ENCODE measurements at regions not wholly inside any gene's neighbourhood (a gene's known extent, or its start where the extent isn't known, plus 50 kb on each side); places are given as distances from the start of the nearest gene placed in this dataset.

DNA sequence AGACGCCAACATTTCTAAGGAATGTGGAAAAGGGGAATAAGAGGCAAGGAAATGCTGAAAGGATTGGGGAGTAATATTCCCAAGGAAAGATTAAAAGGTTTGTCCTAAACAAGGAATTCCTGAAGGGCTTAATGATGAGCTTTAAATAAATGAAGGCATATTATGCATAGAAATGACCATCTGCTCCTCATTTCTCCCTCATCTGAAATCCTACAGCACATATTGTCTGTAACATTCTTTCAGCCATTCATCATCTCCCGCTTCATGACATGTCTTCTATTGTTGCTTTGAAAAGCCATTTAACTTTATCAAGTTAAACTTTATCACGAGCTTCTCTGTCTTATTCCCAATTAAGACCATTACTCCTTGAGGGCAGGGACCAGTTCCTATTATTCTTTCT lies 608.7 kb upstream of the PLXNA2 start:
- 69 to 85% methylated on average over 2 to 3 of the region's 3 CpGs for WGBS, 2 donors (ENCODE audit: low coverage in 1 of 2)
- no peak overlapping the region for H3K4me3 ChIP-seq
- no peak overlapping the region for H3K27ac ChIP-seq
- H3K27me3 ChIP-seq, result no peaks in the 10 kb centered on the region
- H3K4me1 ChIP-seq, result no peaks in the 10 kb centered on the region
- ATAC-seq, result no peak
- TF ChIP-seq POLR2AphosphoS5 (IDR thresholded peaks at IDR 0.05) (no peak), POLR2A (IDR thresholded peaks at IDR 0.05) (no peak), EP300 (IDR thresholded peaks at IDR 0.05) (no peak)
- TF ChIP-seq, protein P1, sequence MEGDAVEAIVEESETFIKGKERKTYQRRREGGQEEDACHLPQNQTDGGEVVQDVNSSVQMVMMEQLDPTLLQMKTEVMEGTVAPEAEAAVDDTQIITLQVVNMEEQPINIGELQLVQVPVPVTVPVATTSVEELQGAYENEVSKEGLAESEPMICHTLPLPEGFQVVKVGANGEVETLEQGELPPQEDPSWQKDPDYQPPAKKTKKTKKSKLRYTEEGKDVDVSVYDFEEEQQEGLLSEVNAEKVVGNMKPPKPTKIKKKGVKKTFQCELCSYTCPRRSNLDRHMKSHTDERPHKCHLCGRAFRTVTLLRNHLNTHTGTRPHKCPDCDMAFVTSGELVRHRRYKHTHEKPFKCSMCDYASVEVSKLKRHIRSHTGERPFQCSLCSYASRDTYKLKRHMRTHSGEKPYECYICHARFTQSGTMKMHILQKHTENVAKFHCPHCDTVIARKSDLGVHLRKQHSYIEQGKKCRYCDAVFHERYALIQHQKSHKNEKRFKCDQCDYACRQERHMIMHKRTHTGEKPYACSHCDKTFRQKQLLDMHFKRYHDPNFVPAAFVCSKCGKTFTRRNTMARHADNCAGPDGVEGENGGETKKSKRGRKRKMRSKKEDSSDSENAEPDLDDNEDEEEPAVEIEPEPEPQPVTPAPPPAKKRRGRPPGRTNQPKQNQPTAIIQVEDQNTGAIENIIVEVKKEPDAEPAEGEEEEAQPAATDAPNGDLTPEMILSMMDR (IDR thresholded peaks at IDR 0.05), result no peak
- H3K36me3 ChIP-seq, result no peaks in the 10 kb centered on the region
- H3K9me3 ChIP-seq, result no peaks in the 10 kb centered on the region

- ATAC-seq, result no peak
- 73 to 86% methylated on average over 1 of the region's 1 CpG for WGBS, 2 donors (ENCODE audit: low coverage in 1 of 2)
- Histone ChIP-seq H3K27me3 (no peaks in the 10 kb centered on the region), H3K27ac (no peak overlapping the region), H3K4me1 (no peaks in the 10 kb centered on the region), H3K9me3 (no peaks in the 10 kb centered on the region), H3K4me3 (no peak overlapping the region), H3K36me3 (no peaks in the 10 kb centered on the region)
- TF ChIP-seq POLR2AphosphoS5 (IDR thresholded peaks at IDR 0.05) (no peak), POLR2A (IDR thresholded peaks at IDR 0.05) (no peak), EP300 (IDR thresholded peaks at IDR 0.05) (no peak)
- TF ChIP-seq, protein P1 (IDR thresholded peaks at IDR 0.05), result no peak
Observed at GRCh38 chr1:208855403-208855802, 611.2 kb upstream of the PLXNA2 start.

DNA sequence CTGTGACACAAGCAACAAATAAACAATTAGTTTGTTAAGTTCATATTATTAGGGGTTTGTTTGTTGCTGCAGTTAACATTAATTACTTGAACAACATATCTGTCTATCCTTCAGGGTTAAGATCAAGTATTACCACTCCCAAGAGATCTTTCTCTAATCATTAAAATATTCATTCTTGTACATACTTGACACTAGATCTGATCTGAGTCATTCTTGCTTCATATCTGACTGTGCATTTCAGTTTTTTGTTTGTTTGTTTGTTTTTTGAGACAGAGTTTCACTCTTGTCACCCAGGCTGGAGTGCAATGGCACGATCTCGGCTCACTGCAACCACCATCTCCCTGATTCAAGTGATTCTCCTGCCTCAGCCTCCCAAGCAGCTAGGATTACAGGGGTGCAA lies 613.3 kb upstream of the PLXNA2 start:
- no peaks in the 10 kb centered on the region for H3K4me1 ChIP-seq
- no peaks in the 10 kb centered on the region for H3K27me3 ChIP-seq
- H3K27ac ChIP-seq, result no peak overlapping the region
- H3K36me3 ChIP-seq, result no peaks in the 10 kb centered on the region
- TF ChIP-seq POLR2A (IDR thresholded peaks at IDR 0.05) (no peak), EP300 (IDR thresholded peaks at IDR 0.05) (no peak), POLR2AphosphoS5 (IDR thresholded peaks at IDR 0.05) (no peak)
- TF ChIP-seq, protein P1 (IDR thresholded peaks at IDR 0.05), result no peak
- H3K9me3 ChIP-seq, result no peaks in the 10 kb centered on the region
- no peak for ATAC-seq
- no peak overlapping the region for H3K4me3 ChIP-seq
- WGBS, 2 donors (ENCODE audit: low coverage in 1 of 2), result 86 to 92% methylated on average over 2 of the region's 2 CpGs

DNA sequence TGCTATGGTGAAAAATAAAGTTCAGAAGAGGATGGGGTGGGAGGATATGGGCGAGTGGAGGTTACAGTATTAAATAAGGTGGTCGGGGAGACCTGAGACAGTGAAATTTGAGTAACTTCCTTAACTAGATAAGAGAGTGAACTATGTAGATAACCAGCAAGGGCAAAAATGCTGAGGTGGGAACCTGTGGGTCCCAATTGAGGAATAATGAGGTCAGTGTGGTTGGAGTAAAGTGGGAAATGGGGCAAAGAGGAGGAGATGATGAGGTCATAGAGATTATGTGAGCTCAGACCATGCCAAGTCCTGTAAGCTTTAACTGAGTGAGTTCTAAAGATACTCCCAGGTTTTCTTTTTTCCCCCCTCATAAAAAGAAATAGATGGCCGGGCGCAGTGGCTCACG lies 614.6 kb upstream of the PLXNA2 start:
- WGBS, 2 donors (ENCODE audit: low coverage in 1 of 2), result 48 to 58% methylated on average over 2 of the region's 5 CpGs
- no peaks in the 10 kb centered on the region for H3K4me1 ChIP-seq
- no peaks in the 10 kb centered on the region for H3K9me3 ChIP-seq
- no peak overlapping the region for H3K27ac ChIP-seq
- TF ChIP-seq POLR2AphosphoS5 (IDR thresholded peaks at IDR 0.05) (no peak), POLR2A (IDR thresholded peaks at IDR 0.05) (no peak), EP300 (IDR thresholded peaks at IDR 0.05) (no peak)
- TF ChIP-seq, protein P1 (IDR thresholded peaks at IDR 0.05), result no peak
- H3K36me3 ChIP-seq, result no peaks in the 10 kb centered on the region
- H3K27me3 ChIP-seq, result no peaks in the 10 kb centered on the region
- no peak overlapping the region for H3K4me3 ChIP-seq
- ATAC-seq, result no peak

DNA sequence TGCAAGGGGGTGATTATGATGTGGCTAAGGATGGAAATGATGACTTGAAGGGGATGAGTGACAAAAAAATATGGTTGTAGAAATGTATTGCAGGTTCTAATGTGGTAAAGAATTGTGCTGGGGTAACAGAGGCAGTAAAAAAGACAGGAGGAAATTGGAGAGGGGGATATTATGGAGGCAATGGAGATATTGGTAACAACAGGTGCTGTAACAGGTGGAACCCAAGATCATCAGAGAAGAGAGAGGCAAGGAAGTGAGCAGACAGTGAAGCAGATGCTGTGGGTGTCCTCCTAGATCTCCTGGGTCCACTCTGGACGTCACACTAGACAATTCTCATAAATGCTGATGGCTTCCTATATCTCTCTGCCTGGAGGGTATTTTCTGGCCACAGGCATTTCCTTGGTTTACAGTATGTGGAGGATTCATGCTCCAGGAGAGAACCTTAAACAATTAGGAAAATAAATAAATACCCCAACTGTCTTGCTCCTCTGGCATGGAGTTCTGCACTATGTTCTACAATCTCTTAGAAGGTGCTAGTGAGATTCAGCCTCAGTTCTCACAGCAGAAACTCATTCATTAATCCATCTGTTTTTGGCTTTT lies 620.3 kb upstream of the PLXNA2 start:
- Histone ChIP-seq H3K9me3 (no peaks in the 10 kb centered on the region), H3K4me3 (no peak overlapping the region), H3K4me1 (no peaks in the 10 kb centered on the region), H3K27me3 (no peaks in the 10 kb centered on the region), H3K36me3 (no peaks in the 10 kb centered on the region), H3K27ac (no peak overlapping the region)
- no peak for TF ChIP-seq POLR2A (IDR thresholded peaks at IDR 0.05)
- no peak for TF ChIP-seq POLR2AphosphoS5 (IDR thresholded peaks at IDR 0.05)
- TF ChIP-seq, protein P1 (IDR thresholded peaks at IDR 0.05), result no peak
- TF ChIP-seq EP300 (IDR thresholded peaks at IDR 0.05), result no peak
- 53 to 57% methylated on average over 1 of the region's 1 CpG for WGBS, 2 donors (ENCODE audit: low coverage in 1 of 2)
- no peak for ATAC-seq
